ENCODE measurements at regions not wholly inside any gene's neighbourhood (a gene's known extent, or its start where the extent isn't known, plus 50 kb on each side); places are given as distances from the start of the nearest gene placed in this dataset.
A peak's percentile ranks its signal among the peaks of the same experiment; 100 is the strongest.

GRCh38 chr2:139411236-139411635 lies 631.0 kb upstream of the NXPH2 start:
- Histone ChIP-seq H3K27ac (ENCODE audit: extremely low read depth, low read depth, low read length) (peak overlapping the region; percentile 61), H3K79me2 (ENCODE audit: control insufficient read depth, insufficient read depth, low read length) (peaks cover 49% of the 10 kb centered on the region), H3K4me2 (ENCODE audit: insufficient read depth, low read length) (peak overlapping the region; percentile 62; the same call in 1 of the 2 replicates), H4K20me1 (replicated peaks; ENCODE audit: control insufficient read depth, insufficient read depth, low read length) (no peaks in the 10 kb centered on the region), H3K4me3 (peak overlapping the region; percentile 39), H2AFZ (ENCODE audit: low read depth, low read length) (no peak overlapping the region), H3K9me1 (ENCODE audit: control insufficient read depth, insufficient read depth, low read length) (no peaks in the 10 kb centered on the region), H3K27me3 (ENCODE audit: control insufficient read depth in 2 of 2, insufficient read depth in 2 of 2, low read length in 2 of 2) (no peaks in the 10 kb centered on the region), H3K4me1 (replicated peaks in 1 of 2; ENCODE audit: control insufficient read depth in 2 of 2, insufficient read depth in 2 of 2, low read length in 2 of 2) (no peaks in the 10 kb centered on the region), H3K9me3 (replicated peaks; ENCODE audit: control insufficient read depth, insufficient read depth, low read depth, low read length) (no peaks in the 10 kb centered on the region), H3K36me3 (ENCODE audit: control insufficient read depth, insufficient read depth, low read length) (no peaks in the 10 kb centered on the region), H3K9ac (ENCODE audit: insufficient read depth in 1 of 2, low read depth in 2 of 2, low read length in 2 of 2) (peak overlapping the region; percentile 14 to 64; a peak in 1 of 4 replicates)
- peak; percentile 78 for ATAC-seq
- ChIA-PET POLR2A (no interaction called here), CTCF (ENCODE audit: low intra/inter-chr PET ratio) (no interaction called here)
- WGBS (ENCODE audit: insufficient coverage, low coverage, missing lambda C conversion rate): 1% methylated on average over 7 of the region's 8 CpGs
- no peak for FAIRE-seq
- intact Hi-C loops (cut with micrococcal nuclease): no loop called here
- TSS peak; percentile 68 for BruUV-seq (replicated peaks)
- in situ Hi-C loops (cut with MboI): no loop called here
- DNase-seq (ENCODE audit: extremely low read depth in 1 of 4, low spot score in 3 of 4): peak in 1 of 4 experiments; percentile 30
- TF ChIP-seq POLR2AphosphoS5 (IDR thresholded peaks at IDR 0.05; ENCODE audit: control insufficient read depth, insufficient read depth, low read depth, low read length) (no peak), SMAD2 (IDR thresholded peaks at IDR 0.05; ENCODE audit: low read depth, low read length) (no peak), MBD2 (IDR thresholded peaks at IDR 0.05; ENCODE audit: borderline replicate concordance, low read depth) (no peak), GABPA (tag; conservative IDR thresholded peaks at IDR 0.05; ENCODE audit: low read depth) (peak; percentile 56), MCM2 (IDR thresholded peaks at IDR 0.05; ENCODE audit: low read depth) (no peak), JUND (IDR thresholded peaks at IDR 0.05; ENCODE audit: borderline replicate concordance, low read depth, low read length) (no peak), JUND (tag; IDR thresholded peaks at IDR 0.05; ENCODE audit: borderline replicate concordance, low read depth, low read length) (no peak), ZNF347 (CRISPR knock-in tag; IDR thresholded peaks at IDR 0.05; ENCODE audit: low read depth) (no peak), CEBPG (CRISPR knock-in tag; IDR thresholded peaks at IDR 0.05) (no peak), CEBPG (tag; conservative IDR thresholded peaks at IDR 0.05 in 1 of 2, IDR thresholded peaks at IDR 0.05 in 1 of 2) (no peak), KDM4B (IDR thresholded peaks at IDR 0.05; ENCODE audit: borderline replicate concordance in 2 of 2, low read depth in 1 of 2) (no peak), GATAD2A (IDR thresholded peaks at IDR 0.05) (no peak), ETV6 (IDR thresholded peaks at IDR 0.05; ENCODE audit: borderline replicate concordance in 1 of 2, low read depth in 2 of 2, low read length in 1 of 2) (peak in 1 of 2 experiments; percentile 37; a peak in 1 of 4 replicates), ETV6 (CRISPR knock-in tag; IDR thresholded peaks at IDR 0.05; ENCODE audit: borderline replicate concordance) (no peak)
- TF ChIP-seq, protein P1, sequence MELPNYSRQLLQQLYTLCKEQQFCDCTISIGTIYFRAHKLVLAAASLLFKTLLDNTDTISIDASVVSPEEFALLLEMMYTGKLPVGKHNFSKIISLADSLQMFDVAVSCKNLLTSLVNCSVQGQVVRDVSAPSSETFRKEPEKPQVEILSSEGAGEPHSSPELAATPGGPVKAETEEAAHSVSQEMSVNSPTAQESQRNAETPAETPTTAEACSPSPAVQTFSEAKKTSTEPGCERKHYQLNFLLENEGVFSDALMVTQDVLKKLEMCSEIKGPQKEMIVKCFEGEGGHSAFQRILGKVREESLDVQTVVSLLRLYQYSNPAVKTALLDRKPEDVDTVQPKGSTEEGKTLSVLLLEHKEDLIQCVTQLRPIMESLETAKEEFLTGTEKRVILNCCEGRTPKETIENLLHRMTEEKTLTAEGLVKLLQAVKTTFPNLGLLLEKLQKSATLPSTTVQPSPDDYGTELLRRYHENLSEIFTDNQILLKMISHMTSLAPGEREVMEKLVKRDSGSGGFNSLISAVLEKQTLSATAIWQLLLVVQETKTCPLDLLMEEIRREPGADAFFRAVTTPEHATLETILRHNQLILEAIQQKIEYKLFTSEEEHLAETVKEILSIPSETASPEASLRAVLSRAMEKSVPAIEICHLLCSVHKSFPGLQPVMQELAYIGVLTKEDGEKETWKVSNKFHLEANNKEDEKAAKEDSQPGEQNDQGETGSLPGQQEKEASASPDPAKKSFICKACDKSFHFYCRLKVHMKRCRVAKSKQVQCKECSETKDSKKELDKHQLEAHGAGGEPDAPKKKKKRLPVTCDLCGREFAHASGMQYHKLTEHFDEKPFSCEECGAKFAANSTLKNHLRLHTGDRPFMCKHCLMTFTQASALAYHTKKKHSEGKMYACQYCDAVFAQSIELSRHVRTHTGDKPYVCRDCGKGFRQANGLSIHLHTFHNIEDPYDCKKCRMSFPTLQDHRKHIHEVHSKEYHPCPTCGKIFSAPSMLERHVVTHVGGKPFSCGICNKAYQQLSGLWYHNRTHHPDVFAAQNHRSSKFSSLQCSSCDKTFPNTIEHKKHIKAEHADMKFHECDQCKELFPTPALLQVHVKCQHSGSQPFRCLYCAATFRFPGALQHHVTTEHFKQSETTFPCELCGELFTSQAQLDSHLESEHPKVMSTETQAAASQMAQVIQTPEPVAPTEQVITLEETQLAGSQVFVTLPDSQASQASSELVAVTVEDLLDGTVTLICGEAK (IDR thresholded peaks at IDR 0.05): peak; percentile 50; the same call in 1 of the 2 replicates
- TF ChIP-seq, protein P1 (CRISPR knock-in tag; IDR thresholded peaks at IDR 0.05): no peak
